Epithelial cell of esophagus (primary cell): ENCODE measurements at regions not wholly inside any gene's neighbourhood (a gene's known extent, or its start where the extent isn't known, plus 50 kb on each side); places are given as distances from the start of the nearest gene placed in this dataset.

Experiments used
- DNase-seq: peaks from one replicate; pipeline ENCODE4 v3.0.0; 2010; ENCODE audit warnings: low read depth
- H3K4me3 ChIP-seq: 2 replicates; pipeline ENCODE4 v1.5.1; 2011; ENCODE audit warnings: mild to moderate bottlenecking, low read length, control low read depth
- TF ChIP-seq, protein P1 (sequence below): IDR thresholded peaks from 2 replicates; pipeline ENCODE4 v1.5.1; 2011; ENCODE audit warnings: low read depth, mild to moderate bottlenecking, low read length, control low read depth, inconsistent platforms; ENCODE audit not compliant: insufficient read depth; ENCODE audit errors: missing control alignments

DNA sequence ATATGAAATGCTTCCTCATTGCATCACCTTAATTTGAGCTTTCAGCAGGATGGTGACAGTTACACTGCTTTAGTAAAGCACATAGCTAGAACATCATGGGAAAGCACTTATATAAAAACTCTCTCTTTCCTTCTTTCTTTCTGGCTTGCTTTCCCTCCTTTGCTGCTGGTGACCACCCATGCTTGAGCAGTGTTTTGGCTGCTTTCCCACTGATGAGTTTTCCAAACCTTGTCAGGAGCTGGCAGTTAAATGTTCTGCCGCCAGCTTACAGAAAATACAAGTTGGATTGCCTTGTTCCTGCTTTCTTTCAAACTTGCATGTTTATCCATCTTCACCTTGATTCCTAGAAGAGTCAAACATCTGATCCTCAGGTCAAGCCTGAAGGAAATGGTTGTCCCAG is 323.9 kb downstream of the FOXA2 start:
- TF ChIP-seq, protein P1, sequence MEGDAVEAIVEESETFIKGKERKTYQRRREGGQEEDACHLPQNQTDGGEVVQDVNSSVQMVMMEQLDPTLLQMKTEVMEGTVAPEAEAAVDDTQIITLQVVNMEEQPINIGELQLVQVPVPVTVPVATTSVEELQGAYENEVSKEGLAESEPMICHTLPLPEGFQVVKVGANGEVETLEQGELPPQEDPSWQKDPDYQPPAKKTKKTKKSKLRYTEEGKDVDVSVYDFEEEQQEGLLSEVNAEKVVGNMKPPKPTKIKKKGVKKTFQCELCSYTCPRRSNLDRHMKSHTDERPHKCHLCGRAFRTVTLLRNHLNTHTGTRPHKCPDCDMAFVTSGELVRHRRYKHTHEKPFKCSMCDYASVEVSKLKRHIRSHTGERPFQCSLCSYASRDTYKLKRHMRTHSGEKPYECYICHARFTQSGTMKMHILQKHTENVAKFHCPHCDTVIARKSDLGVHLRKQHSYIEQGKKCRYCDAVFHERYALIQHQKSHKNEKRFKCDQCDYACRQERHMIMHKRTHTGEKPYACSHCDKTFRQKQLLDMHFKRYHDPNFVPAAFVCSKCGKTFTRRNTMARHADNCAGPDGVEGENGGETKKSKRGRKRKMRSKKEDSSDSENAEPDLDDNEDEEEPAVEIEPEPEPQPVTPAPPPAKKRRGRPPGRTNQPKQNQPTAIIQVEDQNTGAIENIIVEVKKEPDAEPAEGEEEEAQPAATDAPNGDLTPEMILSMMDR = no peak
- DNase-seq = no peak
- no peak overlapping the region for H3K4me3 ChIP-seq

DNA sequence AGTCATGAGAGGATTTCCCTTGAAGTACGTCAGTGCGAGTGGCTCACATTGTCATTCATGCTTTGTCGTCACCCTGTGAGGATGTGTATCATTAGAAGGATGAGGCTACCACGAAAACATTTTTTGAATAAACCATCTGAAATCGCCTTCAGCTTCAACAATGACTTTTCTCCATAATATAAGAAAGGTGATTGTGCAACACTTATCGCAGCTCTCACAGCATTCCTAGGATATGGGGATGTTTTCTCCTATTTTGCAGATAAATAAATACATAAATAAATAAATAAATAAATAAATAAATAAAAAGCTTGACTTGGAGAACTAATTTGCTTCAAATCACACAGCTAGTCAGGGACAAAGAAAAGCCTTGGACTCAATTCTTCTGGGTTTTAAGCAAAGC is 326.5 kb downstream of the FOXA2 start:
- TF ChIP-seq, protein P1 = no peak
- no peak overlapping the region for H3K4me3 ChIP-seq
- no peak for DNase-seq

DNA sequence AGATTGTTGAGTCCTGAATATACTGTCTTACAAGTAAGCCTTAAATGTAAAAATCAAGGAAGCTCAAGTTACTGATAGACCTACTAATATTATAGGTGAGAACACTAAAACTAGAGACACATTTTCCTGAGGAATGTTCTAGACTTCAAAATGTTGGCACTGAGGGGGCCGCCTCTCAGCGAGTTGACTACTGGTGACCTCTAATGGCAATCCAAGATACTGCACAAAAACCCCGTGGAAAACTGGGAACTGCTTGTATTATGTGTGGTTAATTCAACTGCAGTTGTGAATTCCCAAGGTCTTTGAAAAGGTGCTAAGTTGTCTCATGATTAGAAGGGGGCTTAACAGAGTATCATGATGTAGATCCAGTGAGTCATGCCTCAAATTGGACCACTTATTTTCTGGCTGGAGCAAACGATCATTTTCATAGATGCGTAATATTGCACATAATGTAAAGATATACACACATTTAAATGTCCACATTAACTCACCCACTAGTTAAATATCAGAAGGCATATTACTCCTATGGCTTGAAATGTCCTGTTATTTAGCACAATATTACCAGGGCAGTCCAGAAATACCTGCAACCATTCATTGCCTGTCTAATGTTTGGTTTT is 336.2 kb downstream of the FOXA2 start:
- TF ChIP-seq, protein P1 = peak; percentile 66
- no peak overlapping the region for H3K4me3 ChIP-seq
- peak; percentile 16 for DNase-seq

DNA sequence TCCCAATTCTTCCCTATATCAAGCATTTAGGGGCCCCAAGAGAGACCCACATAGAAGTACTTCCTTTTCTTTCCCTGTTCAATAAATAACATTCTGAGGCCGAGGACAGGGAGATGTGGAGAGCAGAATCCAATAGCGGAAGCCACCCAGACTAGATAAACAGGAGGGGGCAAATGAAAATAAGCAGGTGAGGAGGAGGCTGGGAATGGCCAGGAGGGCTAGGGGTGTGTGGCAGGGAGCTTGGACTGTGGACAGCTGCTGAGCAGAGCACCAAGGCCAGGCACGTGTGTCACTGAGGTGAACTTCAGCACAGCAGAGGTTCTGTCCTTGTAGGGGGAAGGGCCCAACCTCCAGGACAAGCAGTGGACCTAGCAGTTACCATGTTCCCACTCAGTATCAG is 339.2 kb downstream of the FOXA2 start:
- TF ChIP-seq, protein P1 = no peak
- DNase-seq = no peak
- no peak overlapping the region for H3K4me3 ChIP-seq

DNA sequence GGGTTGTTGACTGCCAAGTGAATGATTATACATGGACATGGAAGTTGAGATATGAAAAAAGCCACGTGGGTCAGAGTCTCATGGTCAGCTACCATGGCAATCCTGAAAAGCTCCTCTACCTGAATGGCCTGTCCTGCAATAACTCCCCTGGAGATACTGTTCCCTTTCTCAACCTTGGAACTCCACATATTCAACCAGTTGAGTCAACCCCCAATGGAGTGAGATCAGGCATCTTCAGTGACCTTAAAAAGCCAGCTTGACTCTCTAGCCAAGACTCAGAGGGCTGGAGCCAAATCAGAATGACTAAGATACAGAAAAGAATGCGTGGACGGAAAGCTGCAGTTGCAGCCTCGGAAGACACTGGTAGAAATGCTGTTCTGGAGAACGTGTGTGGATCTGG is 341.3 kb downstream of the FOXA2 start:
- H3K4me3 ChIP-seq = no peak overlapping the region
- TF ChIP-seq, protein P1 = no peak
- DNase-seq = no peak

DNA sequence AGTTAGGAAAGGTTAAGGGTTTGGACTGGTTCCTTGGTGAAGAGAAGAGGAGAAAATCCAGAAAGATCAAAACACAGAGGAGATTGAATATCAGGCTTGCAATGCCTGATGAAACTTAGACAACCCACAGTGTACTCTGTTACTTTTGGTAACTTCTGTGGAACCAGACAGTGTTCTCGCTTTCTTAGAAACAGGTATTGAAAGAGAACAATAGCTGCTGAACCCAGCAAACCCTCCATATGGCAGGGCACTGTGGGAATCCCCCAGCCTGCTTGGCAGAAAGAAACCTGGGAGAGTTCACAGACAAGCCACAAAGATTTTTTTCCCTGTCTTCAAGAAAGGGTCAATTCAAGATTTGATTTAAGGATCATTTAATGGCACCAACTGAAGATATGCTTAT is 342.8 kb downstream of the FOXA2 start:
- H3K4me3 ChIP-seq = no peak overlapping the region
- DNase-seq = no peak
- TF ChIP-seq, protein P1 = no peak

DNA sequence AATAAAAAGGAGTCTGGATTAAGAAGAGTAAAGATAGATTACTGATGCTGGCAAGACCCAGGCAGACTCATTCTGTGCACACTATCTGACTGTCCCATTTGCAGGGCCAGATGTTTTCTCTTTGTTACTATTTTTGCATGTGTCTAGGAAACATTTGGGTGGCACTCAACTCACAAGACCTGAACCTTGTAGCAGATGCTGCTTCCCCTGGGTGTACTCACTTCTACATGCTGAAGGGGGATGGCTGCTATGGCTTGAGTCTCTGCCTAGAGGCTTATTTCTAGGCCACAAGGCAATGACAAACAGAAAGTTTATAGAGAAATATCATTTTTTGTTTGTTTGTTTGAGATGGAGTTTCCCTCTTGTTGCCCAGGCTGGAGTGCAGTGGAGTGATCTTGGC is 351.4 kb downstream of the FOXA2 start:
- no peak overlapping the region for H3K4me3 ChIP-seq
- DNase-seq = no peak
- TF ChIP-seq, protein P1 = no peak
